Pulmonary artery endothelial cell (primary cell): ENCODE measurements at regions not wholly inside any gene's neighbourhood (a gene's known extent, or its start where the extent isn't known, plus 50 kb on each side); places are given as distances from the start of the nearest gene placed in this dataset.

Source experiments
- DNase-seq: peaks from one replicate; pipeline ENCODE4 v3.0.0-alpha.2; 2011; ENCODE audit warnings: low read depth, low spot score

- no peak for DNase-seq
Measured at GRCh38 chrX:39169976-39170375, 368.7 kb downstream of the MID1IP1 start.

- no peak for DNase-seq
Measured at GRCh38 chrX:39170464-39170863, 369.2 kb downstream of the MID1IP1 start.

- no peak for DNase-seq
Measured at GRCh38 chrX:39171686-39172085, 370.4 kb downstream of the MID1IP1 start.

- DNase-seq: no peak
Measured at GRCh38 chrX:39174241-39174771, 373.0 kb downstream of the MID1IP1 start.

GRCh38 chrX:39174772-39175417, 373.6 kb downstream of the MID1IP1 start:
- no peak for DNase-seq

- no peak for DNase-seq
Measured at GRCh38 chrX:39175418-39176057, 374.3 kb downstream of the MID1IP1 start.

GRCh38 chrX:39176105-39176504, 374.8 kb downstream of the MID1IP1 start:
- DNase-seq: no peak

GRCh38 chrX:39189431-39189830, 388.2 kb downstream of the MID1IP1 start:
- DNase-seq: no peak

- DNase-seq: no peak
Measured at GRCh38 chrX:39194673-39195072, 393.4 kb downstream of the MID1IP1 start.

- DNase-seq: no peak
Measured at GRCh38 chrX:39195156-39195555, 393.9 kb downstream of the MID1IP1 start.

GRCh38 chrX:39196192-39197102, 395.2 kb downstream of the MID1IP1 start:
- DNase-seq: no peak

GRCh38 chrX:39199429-39199828, 398.2 kb downstream of the MID1IP1 start:
- DNase-seq: no peak

- no peak for DNase-seq
Measured at GRCh38 chrX:39201305-39201990, 400.2 kb downstream of the MID1IP1 start.

- no peak for DNase-seq
Measured at GRCh38 chrX:39202641-39203040, 401.4 kb downstream of the MID1IP1 start.

- DNase-seq: no peak
Measured at GRCh38 chrX:39203427-39203826, 402.2 kb downstream of the MID1IP1 start.

- DNase-seq: no peak
Measured at GRCh38 chrX:39204353-39204752, 403.1 kb downstream of the MID1IP1 start.

- no peak for DNase-seq
Measured at GRCh38 chrX:39204945-39205344, 403.7 kb downstream of the MID1IP1 start.

GRCh38 chrX:39205467-39205866, 404.2 kb downstream of the MID1IP1 start:
- DNase-seq: no peak

- DNase-seq: no peak
Measured at GRCh38 chrX:39206399-39207145, 405.3 kb downstream of the MID1IP1 start.

GRCh38 chrX:39211501-39211900, 410.2 kb downstream of the MID1IP1 start:
- no peak for DNase-seq

GRCh38 chrX:39212456-39212855, 411.2 kb downstream of the MID1IP1 start:
- DNase-seq: no peak
